ENCODE measurements at regions not wholly inside any gene's neighbourhood (a gene's known extent, or its start where the extent isn't known, plus 50 kb on each side); places are given as distances from the start of the nearest gene placed in this dataset.

DNA sequence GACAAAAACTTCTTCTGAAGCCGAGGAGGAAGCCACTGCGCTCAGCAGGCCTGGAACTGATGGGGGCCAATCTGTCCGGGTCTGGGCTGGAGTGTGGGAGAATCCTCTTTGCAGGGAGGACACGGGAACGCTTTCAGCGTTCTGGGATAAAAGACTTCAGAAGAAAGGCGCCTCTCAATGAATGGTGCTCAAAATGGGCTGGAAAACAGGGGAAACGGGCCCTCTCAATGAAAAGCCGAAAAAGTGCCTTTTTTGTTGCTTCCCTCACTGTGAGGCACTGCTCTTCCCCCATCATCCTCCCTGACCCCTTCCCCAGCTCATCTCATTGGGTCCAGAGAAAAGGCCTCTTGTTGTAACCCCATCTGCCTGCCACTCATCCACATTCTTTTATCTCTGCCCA, 119.5 kb upstream of the LRIG1 start:
- TF ChIP-seq CTCF (IDR thresholded peaks at IDR 0.05) (no peak), EP300 (IDR thresholded peaks at IDR 0.05; ENCODE audit: low read depth) (no peak), POLR2A (IDR thresholded peaks at IDR 0.05) (no peak), POLR2AphosphoS5 (IDR thresholded peaks at IDR 0.05) (no peak)

All from transverse colon (tissue), 4 donors.